A549 (cell line): ENCODE measurements at regions not wholly inside any gene's neighbourhood (a gene's known extent, or its start where the extent isn't known, plus 50 kb on each side); places are given as distances from the start of the nearest gene placed in this dataset.

Source experiments
- CBX2 ChIP-seq: fragments of 200-600 bp; sonication (generic); IDR thresholded peaks from 2 replicates; pipeline ENCODE4 v1.6.1; 2016; ENCODE audit warnings: low read depth, mild to moderate bottlenecking, borderline replicate concordance
- CEBPB ChIP-seq, 2 experiments: fragments of >200 bp in 1 of 2; sonication (Bioruptor Twin) in 1 of 2; formaldehyde crosslinking in 1 of 2; IDR thresholded peaks; 2 replicates each; pipeline ENCODE4 v1.6.1; 2012 to 2016
- EP300 ChIP-seq, 2 experiments: fragments of >200 bp; sonication (Bioruptor Twin); formaldehyde crosslinking; IDR thresholded peaks; 2 replicates in 1 of 2; 3 replicates in 1 of 2; pipeline ENCODE4 v1.6.1; 2016 to 2017
- GATA3 ChIP-seq: IDR thresholded peaks from 2 replicates; pipeline ENCODE4 v1.6.1; 2012; ENCODE audit warnings: borderline replicate concordance
- HOXB13 ChIP-seq: fragments of 250-450 bp; sonication (Bioruptor Pico); IDR thresholded peaks from 2 replicates; pipeline ENCODE4 v1.5.0; 2020; ENCODE audit warnings: low read depth, mild to moderate bottlenecking, moderate library complexity
- JUNB ChIP-seq: fragments of >200 bp; sonication (Bioruptor Twin); formaldehyde crosslinking; IDR thresholded peaks from 2 replicates; pipeline ENCODE4 v1.6.1; 2016
- NFE2L2 ChIP-seq: fragments of 150-350 bp; conservative IDR thresholded peaks from 2 replicates; pipeline ENCODE4 v1.6.1; 2014; ENCODE audit warnings: low read length
- POLR2A ChIP-seq: IDR thresholded peaks from 2 replicates; pipeline ENCODE4 v1.6.1; 2012; ENCODE audit warnings: mild to moderate bottlenecking, low read length
- RAD21 ChIP-seq, 2 experiments: fragments of >200 bp in 1 of 2; sonication (Bioruptor Twin) in 1 of 2; formaldehyde crosslinking in 1 of 2; IDR thresholded peaks in 1 of 2; conservative IDR thresholded peaks in 1 of 2; 2 replicates in 1 of 2; 3 replicates in 1 of 2; pipeline ENCODE4 v1.6.1; 2012 to 2018; ENCODE audit warnings: inconsistent platforms in 1 of 2
- REST ChIP-seq: fragments of 200-600 bp; sonication (generic); IDR thresholded peaks from 2 replicates; pipeline ENCODE4 v1.6.1; 2016; ENCODE audit warnings: antibody characterized with exemption, mild to moderate bottlenecking, moderate library complexity
- RFX5 ChIP-seq: fragments of 450-650 bp; IDR thresholded peaks from 2 replicates; pipeline ENCODE4 v1.7.1; 2014; ENCODE audit warnings: antibody characterized with exemption, mild to moderate bottlenecking, moderate library complexity
- TP53 ChIP-seq: fragments of 250-450 bp; sonication (Bioruptor Pico); IDR thresholded peaks from 2 replicates; pipeline ENCODE4 v1.5.0; 2021; ENCODE audit warnings: mild to moderate bottlenecking, moderate library complexity
- USF2 ChIP-seq: fragments of 450-650 bp; IDR thresholded peaks from 2 replicates; pipeline ENCODE4 v1.6.1; 2014; ENCODE audit warnings: antibody characterized with exemption
- TF ChIP-seq, protein P1 (sequence below): fragments of >200 bp; sonication (Bioruptor Twin); formaldehyde crosslinking; IDR thresholded peaks from 3 replicates; pipeline ENCODE4 v1.5.1; 2016

- TF ChIP-seq, protein P1, sequence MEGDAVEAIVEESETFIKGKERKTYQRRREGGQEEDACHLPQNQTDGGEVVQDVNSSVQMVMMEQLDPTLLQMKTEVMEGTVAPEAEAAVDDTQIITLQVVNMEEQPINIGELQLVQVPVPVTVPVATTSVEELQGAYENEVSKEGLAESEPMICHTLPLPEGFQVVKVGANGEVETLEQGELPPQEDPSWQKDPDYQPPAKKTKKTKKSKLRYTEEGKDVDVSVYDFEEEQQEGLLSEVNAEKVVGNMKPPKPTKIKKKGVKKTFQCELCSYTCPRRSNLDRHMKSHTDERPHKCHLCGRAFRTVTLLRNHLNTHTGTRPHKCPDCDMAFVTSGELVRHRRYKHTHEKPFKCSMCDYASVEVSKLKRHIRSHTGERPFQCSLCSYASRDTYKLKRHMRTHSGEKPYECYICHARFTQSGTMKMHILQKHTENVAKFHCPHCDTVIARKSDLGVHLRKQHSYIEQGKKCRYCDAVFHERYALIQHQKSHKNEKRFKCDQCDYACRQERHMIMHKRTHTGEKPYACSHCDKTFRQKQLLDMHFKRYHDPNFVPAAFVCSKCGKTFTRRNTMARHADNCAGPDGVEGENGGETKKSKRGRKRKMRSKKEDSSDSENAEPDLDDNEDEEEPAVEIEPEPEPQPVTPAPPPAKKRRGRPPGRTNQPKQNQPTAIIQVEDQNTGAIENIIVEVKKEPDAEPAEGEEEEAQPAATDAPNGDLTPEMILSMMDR: no peak
- TF ChIP-seq POLR2A (no peak), CEBPB (IDR thresholded peaks at IDR 0.05) (no peak), RAD21 (conservative IDR thresholded peaks at IDR 0.05 in 1 of 2, IDR thresholded peaks at IDR 0.05 in 1 of 2) (no peak), GATA3 (no peak), REST (no peak), HOXB13 (no peak), TP53 (CRISPR knock-in tag) (no peak), EP300 (IDR thresholded peaks at IDR 0.05) (no peak), RFX5 (no peak), CBX2 (no peak), USF2 (no peak), JUNB (no peak), NFE2L2 (no peak)
These were observed 121.1 kb downstream of the NHLRC3 start for GRCh38 chr13:39159393-39159792.
